GM12874 (cell line): ENCODE measurements at regions not wholly inside any gene's neighbourhood (a gene's known extent, or its start where the extent isn't known, plus 50 kb on each side); places are given as distances from the start of the nearest gene placed in this dataset.

Experiments used
- TF ChIP-seq, protein P1 (sequence below): IDR thresholded peaks from 2 replicates; pipeline ENCODE4 v1.5.1; 2011; ENCODE audit warnings: low read depth, mild to moderate bottlenecking, control low read depth, low read length, moderate library complexity; ENCODE audit not compliant: insufficient read depth

DNA sequence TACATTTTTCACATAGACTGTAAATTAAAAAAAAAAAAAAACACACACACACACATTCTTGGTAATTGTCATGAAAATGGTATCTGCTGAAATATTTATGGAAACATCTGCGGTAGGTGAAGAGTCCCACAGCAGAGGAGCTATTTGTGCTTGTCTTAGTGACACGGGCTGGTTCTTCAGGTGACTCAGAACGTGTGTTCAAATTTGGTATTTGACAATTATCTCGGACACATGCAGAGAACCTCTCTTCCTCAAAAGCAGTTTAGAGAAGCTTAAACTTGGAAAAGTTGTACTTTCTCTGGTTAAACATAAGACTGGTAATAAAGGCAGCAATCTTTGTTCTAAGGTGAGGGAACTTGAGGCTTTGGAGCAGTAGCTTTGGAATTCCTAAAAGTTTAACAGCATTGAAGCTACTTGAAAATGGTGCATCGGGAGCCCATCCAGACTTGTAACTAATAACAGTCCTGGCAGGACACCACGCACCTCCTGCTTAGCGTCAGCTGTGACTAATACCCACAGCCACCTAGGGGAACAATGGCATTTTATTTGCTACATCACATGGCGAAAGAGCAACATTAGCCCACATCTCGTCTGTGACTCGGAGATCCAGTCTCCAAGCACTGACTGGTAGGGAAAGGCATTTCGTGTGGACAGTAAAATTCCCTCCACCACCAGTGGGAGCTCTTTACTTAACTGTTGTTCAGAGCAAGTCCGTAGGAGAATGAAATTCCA, 1505.1 kb upstream of the SLC10A2 start:
- TF ChIP-seq, protein P1, sequence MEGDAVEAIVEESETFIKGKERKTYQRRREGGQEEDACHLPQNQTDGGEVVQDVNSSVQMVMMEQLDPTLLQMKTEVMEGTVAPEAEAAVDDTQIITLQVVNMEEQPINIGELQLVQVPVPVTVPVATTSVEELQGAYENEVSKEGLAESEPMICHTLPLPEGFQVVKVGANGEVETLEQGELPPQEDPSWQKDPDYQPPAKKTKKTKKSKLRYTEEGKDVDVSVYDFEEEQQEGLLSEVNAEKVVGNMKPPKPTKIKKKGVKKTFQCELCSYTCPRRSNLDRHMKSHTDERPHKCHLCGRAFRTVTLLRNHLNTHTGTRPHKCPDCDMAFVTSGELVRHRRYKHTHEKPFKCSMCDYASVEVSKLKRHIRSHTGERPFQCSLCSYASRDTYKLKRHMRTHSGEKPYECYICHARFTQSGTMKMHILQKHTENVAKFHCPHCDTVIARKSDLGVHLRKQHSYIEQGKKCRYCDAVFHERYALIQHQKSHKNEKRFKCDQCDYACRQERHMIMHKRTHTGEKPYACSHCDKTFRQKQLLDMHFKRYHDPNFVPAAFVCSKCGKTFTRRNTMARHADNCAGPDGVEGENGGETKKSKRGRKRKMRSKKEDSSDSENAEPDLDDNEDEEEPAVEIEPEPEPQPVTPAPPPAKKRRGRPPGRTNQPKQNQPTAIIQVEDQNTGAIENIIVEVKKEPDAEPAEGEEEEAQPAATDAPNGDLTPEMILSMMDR: 0 out of 2 replicates have a peak, but pooled peaks have one; percentile 5

DNA sequence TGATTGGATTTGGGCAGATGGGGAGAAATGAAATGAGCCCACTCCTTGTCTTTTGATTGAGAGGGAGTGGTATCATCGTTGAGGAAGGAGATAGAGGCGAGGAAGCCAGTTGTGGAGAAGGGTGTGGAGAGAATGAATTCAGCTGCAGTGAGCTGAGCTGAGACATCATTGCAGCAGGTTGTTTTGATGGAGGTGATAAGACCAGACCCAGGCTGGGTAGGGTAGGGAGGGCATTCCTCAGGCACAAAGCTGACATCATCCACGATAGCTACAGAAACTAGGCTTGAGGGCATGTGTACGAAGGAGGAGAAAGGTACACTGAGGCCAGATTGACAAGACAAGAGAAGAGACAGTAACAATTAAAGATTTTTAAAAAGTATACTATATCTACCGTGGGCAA, 1500.9 kb upstream of the SLC10A2 start:
- TF ChIP-seq, protein P1: no peak

DNA sequence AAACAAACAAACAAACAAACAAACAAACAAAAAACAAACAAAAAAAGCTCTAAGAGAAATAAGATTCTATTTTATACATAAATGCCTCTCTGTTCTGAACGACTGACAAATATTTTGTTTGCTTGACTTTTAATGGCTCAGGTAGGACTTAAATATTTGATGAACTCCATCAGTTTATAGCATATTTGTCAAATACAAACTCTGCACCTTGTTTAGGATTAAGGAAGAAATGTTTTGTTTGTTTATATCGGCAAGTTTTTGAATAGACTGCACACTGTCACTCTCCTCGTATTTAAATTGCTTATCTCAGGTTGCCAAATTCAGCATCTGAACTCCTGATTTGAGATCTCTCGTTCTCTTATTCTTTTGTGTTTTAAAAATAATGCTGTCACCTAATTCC, 1499.7 kb upstream of the SLC10A2 start:
- TF ChIP-seq, protein P1: no peak

DNA sequence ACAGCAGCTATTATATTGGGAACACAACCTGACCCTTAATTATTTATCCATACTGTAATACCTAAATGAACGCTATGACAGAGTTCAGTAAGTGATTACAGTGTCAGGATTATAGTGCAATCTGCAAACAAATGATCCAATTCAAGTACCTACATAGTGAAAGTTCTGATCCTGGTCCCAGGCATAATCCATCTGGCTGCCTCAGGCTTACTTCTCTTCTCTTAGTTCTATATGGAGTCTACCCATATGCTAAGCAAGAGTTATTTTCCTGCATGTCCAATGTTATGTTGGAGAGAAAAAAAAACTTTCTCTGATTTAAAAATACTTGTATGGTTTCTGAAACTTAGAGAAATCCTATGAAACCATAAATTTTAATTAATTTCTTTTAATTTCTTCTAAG, 1487.7 kb upstream of the SLC10A2 start:
- TF ChIP-seq, protein P1: no peak

DNA sequence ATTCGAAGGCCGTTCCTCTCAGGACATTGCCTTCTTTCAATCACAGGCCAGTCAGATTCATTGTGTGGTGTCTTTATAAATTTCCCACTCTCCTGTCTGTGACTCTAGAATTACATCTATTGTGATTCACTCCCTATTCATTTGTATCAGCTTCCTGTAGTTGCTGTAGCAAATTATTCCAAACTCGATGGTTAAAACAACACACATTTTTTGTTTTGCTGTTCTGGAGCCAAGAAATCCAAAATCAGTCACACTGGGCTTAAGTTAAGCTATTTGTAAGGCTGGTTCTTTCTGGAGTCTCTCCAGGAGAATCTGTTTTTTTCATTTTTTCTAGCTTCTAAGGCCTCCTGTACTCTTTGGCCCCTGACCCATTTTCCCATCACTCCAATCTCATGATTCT, 1487.0 kb upstream of the SLC10A2 start:
- TF ChIP-seq, protein P1: no peak

DNA sequence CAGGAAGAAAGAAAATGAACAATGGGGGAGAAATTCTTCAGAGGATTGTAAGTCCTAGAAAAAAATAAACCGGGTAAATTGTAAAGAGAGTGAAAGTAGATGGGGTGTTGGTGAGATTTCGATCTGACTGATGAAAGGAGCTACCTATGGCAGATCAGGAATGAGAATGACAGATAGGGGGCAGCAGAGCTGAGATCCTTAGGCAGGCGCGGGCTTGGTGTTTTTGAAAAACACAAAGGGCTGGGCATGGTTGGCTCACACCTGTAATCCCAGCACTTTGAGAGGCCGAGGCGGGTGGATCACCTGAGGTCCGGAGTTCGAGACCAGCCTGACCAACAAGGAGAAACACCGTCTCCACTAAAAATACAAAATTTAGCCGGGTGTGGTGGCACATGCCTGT, 1468.6 kb upstream of the SLC10A2 start:
- TF ChIP-seq, protein P1: peak; percentile 14; the same call in 1 of the 2 replicates

DNA sequence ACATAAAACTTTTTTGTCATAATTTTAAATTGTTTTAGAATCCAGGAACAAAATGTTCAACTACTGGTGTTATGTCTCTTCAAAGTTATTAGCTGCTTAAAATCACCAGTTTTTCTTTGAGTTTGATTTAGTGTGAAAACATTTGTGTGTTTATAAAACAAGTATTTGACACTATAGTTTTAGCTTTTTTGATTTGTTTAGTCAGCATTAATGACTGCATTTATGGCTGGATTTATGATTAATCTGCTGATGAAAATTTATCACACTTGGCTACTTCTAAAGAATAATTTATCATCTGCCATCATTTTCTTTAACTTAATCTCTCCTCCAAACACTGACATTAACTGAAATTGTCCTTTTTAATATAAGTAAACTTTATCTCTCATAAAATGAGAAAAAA, 1465.9 kb upstream of the SLC10A2 start:
- TF ChIP-seq, protein P1: no peak

DNA sequence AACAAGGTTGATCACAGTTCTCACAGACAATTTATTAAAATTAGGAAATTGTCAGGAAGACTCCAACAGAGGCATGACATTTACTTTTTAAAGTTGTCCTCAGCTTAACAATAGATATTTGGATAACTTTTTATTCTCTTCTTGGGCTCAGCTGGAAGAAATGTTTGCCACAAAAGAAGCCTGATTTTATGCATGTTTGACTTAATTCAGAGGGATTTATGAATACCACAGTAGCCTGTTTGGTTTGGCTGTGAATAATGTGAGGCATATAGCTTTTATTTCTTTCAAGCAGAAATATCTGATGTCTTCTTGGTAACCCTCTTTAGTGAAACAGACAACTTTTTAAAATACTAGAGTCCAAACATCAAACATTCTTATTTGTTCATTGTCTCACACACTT, 1464.5 kb upstream of the SLC10A2 start:
- TF ChIP-seq, protein P1: no peak
